NCI-H1436 treated with DMSO at 0.1 percent for 48 hours (cell line): ENCODE measurements at regions not wholly inside any gene's neighbourhood (a gene's known extent, or its start where the extent isn't known, plus 50 kb on each side); places are given as distances from the start of the nearest gene placed in this dataset.

Experiments
- DNase-seq: peaks from one replicate; lab custom pipeline; 2025; lab: John Stamatoyannopoulos, UW

DNA sequence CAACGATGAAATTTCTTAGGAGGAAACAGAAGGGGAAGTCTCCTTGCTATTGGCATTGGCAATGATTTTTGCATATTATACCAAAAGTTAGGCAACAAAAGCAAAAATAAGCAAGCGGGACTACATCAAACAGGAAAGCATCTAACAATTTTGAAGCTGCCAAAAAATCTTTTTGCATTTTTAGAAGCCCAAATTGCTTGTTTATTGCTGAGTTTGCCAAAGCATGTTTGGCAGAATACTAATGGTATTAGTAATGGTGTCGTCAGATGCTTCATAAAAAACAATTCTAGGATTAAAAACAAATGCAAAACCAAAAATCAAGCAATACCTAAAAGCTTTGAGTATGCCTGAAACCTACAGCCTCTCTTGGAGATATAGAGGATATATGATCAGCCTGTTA, 80.0 kb downstream of the GALR1 start:
- no peak for DNase-seq

- no peak for DNase-seq
Observed at GRCh38 chr18:77334876-77335275, 85.2 kb downstream of the GALR1 start.

- no peak for DNase-seq
Observed at GRCh38 chr18:77337604-77338003, 88.0 kb downstream of the GALR1 start.

DNA sequence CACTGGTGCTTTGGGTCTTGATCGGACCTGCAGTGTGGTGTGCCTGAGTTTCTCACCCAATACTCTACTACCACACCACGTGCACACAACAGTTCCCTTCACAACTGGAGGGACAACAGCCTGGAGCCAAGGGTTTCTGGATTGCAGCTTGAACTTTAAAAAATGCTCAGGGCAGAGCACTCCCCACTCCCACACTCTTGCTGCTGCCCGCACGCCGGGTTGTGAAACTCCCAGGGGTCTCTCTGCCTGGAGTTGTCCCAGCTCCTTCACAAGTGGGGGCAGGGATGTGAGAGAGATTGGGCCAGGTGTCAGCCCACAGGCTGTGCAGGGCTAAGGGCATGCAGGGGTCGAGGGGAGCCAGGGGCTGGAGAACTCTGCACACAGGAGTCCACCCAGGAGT, 89.4 kb downstream of the GALR1 start:
- no peak for DNase-seq

DNA sequence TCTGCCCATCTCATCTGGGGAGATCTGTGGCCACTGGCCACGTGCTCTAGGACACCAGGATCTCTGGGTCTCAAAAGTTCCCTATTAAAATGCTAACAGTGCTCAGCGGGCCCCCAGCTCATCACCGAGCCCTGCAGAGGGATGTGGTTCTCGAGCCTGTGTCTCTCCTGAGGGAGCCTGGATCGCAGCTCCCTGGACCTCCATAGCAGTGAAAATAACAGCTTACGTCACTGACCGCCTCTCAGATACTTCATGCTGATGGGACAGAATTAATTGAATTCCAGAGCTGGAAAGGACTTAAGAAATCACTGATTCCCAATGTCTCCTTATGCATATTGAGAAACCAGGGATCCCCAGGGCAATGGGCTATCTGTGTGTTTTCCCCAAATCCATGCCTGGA, 90.0 kb downstream of the GALR1 start:
- no peak for DNase-seq

DNA sequence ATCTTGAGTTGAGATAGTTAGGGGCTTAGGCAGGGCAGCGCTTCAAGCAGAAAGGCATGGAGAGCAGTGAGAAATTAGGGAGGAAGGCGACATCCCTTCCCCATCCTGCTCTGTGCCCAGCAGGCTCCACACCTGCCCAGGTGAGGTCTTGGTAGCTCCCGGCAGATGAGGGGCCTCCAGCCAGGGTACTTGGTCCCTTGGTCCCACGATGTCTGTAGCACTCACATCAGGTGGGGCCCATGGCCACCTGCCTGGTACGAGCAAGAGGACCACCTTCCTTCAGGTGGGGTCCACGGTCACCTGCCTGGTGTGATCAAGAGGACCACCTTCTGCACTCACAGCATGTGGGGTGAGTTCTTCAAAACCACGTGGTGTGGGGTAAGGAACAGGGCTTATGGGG, 91.2 kb downstream of the GALR1 start:
- DNase-seq = no peak

DNA sequence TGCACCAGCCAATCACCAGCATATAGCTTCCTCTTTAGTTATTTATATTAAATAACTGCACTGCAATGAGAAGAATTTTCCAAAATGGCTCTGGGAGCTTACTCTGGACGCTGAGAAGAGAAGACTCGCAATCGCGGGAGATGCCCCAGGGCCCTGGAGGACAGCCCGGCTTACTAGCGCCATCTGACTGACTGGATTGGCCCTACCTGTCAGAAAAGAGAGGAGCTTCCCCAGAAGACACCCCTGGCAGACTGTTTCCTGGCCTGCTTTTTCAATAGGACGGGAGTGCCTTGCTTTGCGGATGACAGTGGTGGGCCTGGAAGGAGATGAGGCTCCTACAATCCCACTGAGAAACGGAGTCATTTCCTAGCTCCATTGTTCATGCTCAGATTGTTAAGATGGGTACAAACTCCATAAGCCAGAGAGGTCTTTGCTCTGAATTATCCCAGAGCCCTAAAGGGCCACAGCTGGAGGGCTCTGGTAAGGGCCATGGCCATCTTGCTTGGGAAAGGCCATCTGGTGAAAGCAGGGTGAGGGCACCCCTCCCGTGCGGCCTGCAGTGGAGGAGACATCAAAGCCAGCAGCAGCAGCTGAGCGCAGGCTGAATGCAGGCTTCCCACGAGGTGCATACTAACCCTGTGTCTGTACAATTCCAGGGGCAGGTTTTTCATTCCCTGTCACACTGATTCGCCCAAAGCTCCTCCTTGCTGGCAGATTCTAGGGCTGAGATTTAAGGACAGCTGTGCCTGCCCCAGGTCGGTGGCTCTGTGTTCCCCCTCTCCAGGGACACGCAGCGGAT, 92.1 kb downstream of the GALR1 start:
- no peak for DNase-seq

GRCh38 chr18:77342736-77343135, 93.1 kb downstream of the GALR1 start:
- DNase-seq = no peak

DNA sequence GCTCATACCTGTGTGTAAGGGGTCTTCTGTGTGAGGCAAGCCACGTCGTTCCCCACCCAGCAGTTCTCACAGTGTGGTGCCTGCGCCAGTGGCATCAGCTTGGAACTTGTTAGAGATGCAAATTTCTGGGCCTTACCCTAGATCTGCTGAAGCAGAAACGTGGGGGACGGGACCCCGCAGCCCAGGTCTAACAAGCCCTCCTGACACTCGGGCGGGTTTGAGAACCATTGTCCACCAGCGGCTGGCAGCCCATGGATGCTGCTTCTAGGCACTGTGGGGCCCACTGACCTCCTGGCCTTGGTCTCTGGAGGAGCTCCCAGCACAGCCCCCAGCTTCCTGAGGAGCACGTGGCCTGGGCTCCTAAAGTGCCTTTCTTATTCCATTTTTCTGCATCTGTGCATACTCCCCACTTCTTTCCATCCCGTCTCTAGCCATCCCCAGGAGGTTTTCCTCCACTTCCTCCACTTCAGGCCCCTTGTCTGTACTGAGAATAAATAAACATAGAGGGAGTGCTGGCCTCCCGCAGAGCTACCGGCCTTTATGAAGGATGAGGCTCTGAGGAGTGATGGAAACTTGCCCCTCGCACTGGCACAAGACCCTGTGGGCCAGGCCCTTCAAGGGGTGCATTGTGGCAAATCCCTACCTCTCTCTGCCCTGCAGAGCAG, 94.3 kb downstream of the GALR1 start:
- DNase-seq = no peak

DNA sequence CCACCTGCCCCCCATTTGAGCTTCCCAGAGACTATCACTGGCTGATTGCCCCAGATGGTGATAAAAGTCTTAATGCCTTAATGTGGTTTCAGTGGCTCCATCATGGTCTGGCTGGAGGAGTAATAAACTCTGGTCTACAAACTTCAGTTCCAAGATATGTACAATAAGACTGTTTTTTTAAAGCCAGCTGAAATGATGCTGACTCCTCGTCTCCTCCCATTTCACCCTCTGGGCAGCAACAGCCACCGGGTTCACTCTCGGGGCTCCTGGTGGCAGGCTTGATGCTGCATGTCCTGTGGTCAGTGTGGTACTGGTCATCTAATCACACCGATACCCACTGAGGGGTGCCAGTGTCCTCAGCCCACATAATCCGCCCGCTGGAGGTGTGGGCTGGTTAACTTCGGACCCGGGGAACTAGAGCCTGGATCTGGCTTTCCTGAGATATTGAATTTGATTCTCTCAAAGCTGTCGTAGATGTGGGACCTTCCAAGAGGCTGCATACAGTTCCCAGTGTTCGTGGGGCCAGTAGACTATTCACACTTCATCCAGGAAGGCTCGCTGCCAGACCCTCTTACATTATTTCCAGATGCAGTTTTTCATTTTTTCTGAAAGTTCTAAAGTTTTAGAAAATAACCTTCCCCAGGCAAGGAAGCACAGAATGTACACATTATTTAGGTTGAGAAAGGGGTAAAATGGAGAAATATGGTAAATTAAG, 95.3 kb downstream of the GALR1 start:
- DNase-seq = no peak

- no peak for DNase-seq
Observed at GRCh38 chr18:77346208-77346810, 96.7 kb downstream of the GALR1 start.

DNA sequence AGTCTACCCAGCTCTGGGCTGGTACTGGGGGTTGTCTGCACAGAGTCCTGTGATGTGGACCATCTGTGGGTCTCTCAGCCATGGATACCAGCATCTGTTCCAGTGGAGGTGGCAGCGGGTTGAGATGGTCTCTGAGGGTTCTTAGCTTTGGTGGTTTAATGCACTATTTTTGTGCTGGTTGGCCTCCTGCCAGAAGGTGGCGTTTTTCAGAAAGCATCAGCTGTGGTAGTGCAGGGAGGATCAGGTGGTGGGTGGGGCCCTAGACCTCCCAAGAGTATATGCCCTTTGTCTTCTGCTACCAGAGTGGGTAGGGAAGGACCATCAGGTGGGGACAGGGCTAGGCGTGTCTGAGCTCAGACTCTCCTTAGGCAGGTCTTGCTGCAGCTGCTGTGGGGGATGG, 103.7 kb downstream of the GALR1 start:
- DNase-seq = peak; percentile 6

DNA sequence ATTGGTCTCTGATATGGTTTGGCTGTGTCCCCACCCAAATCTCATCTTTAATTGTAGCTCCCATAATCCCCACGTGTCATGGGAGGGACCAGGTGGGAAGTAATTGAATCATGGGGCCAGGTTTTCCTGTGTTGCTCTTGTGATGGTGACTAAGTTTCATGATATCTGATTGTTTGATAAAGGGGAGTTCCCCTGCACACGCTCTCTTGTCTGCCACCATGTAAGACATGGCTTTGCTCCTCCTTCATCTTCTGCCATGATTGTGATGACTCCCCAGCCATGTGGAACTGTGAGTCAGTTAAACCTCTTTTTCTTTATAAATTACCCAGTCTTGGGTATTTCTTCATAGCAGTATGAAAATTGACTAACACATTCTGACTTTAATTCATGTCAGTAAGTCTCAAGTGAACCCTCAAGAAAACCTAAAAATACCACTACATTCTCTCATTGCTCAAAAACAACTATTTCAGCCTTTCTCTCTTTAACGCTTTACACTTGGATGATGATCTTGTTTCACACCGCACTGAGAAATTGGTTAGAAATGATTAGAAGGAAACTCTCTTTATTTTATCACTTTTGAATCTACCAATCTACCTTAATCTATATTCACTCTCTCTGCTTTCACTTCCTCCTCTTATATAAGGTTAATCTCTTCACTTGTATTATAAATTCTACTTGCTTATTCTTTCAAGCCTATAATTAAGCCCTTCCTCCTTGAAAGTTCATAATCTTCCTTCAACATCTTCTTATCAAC, 110.1 kb downstream of the GALR1 start:
- no peak for DNase-seq

DNA sequence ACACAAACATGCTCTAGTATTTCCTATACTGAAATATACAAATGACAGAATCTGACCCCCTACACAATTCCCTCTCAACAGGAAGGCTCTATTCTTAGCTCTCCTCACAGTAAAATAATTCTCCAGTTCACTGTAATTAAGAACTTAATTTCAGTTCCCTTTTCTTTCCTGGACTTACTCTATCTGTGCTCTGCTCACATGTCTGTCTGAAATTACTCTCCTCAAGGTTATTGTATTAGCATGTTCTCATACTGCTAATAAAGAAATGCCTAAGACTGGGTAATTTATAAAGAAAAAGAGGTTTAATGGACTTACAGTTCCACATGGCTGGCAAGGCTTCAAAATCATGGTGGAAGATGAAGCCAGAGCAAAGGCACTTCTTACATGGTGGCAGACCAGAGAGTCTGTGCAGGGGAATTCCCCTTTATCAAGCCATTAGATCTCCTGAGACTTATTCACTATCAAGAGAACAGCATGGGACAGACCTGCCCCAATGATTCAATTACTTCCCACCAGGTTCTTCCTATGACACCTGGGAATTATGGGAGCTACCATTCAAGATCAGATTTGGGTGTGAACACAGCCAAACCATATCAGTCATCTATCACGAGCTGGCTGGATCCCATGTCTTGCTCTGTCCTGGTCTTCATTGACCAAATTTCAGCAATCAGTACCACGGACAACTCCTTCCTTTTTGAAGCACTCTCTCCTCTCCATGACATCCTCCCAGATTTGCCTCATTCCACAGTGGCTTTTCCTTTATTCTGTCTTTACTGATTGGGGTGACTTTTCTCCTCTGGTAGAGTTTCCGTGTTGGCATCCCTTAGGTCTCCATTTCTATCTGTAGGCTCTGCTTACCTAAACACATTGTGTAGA, 110.9 kb downstream of the GALR1 start:
- no peak for DNase-seq

DNA sequence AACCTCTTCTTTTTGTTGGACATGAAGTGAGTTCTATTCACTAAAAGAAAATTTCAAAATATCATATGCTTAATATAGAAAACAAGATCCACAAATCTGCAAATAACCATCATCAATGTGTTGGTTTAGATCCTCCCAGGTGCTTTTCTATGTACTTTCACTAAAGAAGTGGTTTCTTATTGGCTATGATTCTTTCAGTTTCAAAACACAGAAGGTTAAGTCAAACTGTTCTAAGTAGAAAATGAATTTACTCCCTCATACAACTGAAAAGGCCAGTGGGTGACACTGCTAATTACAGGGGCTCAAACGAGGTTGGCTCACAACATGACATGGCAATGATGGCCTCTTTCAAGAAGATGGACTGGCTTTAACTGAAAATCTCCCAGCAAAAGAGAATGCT, 111.7 kb downstream of the GALR1 start:
- no peak for DNase-seq

DNA sequence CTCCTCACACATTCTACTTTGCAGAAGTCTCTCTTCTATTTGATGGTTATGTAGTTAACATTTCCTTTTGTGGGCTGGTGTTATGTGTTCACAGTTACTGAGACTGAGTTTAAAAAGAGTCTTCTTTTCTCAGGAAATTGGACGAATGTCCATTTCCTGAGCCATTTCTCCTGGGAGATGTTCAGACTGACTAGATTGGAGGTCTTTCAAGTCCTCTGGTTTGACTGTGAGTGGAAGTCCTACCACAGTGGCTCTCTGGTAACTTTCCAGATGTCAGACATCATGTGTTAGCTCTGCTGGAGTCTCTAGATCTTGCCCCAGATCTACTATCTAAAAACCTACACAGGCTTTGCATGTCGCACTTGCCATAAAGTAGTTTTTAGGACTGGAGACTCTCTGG, 116.0 kb downstream of the GALR1 start:
- DNase-seq = no peak

GRCh38 chr18:77366067-77366719, 116.5 kb downstream of the GALR1 start:
- no peak for DNase-seq

DNA sequence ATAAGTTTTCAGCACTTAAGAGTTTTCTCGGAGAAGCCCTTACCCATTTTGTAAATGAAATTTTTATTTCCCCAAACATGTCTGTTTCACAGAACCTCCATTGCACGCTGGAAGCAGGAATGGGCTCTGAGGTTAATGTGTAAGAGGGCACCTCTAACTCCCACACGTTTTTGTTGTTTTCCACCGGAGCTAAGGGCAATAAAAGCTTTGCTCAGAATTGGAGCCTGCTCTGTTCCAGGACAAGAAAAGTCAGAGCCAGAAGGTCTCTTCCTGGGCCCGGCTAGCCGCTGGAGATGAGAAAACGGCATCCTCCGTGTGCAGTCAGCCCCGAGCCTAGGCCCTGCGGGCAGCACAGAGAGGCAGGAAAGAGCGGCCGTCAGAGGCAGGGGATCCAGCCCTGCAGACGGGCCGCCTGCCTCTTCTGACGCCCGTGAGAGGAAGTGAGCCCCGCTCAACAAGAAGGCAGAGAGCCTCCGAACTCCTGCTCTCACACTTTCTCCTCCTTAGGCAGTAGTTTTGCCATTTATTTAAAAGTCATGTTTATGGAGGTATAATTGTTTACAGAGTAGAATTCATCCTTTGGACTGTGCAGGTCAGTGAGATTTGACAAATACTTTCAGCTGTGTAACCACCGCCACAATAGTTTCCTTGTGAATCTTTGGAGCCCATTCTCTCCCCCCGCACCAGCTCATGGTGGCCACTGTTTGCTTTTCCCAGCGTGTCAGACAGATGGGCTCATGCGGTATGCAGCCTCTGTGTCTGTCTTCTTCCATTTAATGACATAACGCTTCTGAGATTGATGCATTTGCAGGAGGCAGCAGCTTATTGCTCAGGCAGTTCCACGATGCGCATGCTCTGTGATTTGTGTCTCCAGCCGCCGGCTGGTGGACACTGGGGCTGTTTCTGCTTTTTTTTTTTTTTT, 117.3 kb downstream of the GALR1 start:
- DNase-seq = no peak

- DNase-seq = no peak
Observed at GRCh38 chr18:77369644-77370043, 120.0 kb downstream of the GALR1 start.
